NT2/D1 (cell line): ENCODE measurements at regions not wholly inside any gene's neighbourhood (a gene's known extent, or its start where the extent isn't known, plus 50 kb on each side); places are given as distances from the start of the nearest gene placed in this dataset.

ENCODE experiments used
- SUZ12 ChIP-seq: IDR thresholded peaks from 2 replicates; pipeline ENCODE4 v1.6.1; 2011; ENCODE audit not compliant: insufficient read length, insufficient read depth; ENCODE audit errors: extremely low read depth
- YY1 ChIP-seq: IDR thresholded peaks from 2 replicates; pipeline ENCODE4 v1.6.1; 2011; ENCODE audit not compliant: insufficient read length, insufficient read depth
- ZNF274 ChIP-seq: IDR thresholded peaks from 2 replicates; pipeline ENCODE4 v1.6.1; 2011; ENCODE audit warnings: mild to moderate bottlenecking, low read depth, low read length

DNA sequence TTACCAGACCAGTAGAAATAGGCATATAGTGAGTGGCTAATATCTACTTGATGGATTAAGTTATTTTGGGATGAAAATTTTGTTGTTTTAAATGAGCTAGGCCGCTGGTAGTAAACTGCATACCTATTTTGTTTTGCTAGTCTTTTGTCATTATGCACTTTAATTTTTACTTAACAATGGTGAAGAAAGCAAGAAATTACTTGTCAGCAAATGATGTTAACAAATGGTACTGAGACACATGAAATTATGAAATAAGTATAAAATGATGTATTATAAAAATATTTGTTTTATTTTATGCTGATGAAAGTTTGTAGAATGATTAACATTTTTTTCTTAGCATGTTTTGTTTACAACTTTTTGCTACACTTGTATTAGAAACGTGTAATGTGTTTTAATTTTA, 807.7 kb downstream of the TBC1D32 start:
- TF ChIP-seq ZNF274 (no peak), SUZ12 (no peak), YY1 (no peak)
